ENCODE measurements at regions not wholly inside any gene's neighbourhood (a gene's known extent, or its start where the extent isn't known, plus 50 kb on each side); places are given as distances from the start of the nearest gene placed in this dataset.

- no peak overlapping the region for H3K27ac Mint-ChIP-seq
- intact Hi-C loops (cut with micrococcal nuclease): no loop called here
Measured at GRCh38 chr5:15170173-15170572, 298.6 kb upstream of the ANKH start.

GRCh38 chr5:15168358-15168757 lies 296.8 kb upstream of the ANKH start:
- intact Hi-C loops (cut with micrococcal nuclease): no loop called here

More at GRCh38 chr5:15170173-15170572, 298.6 kb upstream of the ANKH start:
- Mint-ChIP-seq H3K27me3 (ENCODE audit: insufficient read depth) (no peaks in the 10 kb centered on the region), H3K9me3 (peaks cover 17% of the 10 kb centered on the region), H3K4me3 (no peak overlapping the region), H3K36me3 (ENCODE audit: low read depth) (no peaks in the 10 kb centered on the region), H3K4me1 (ENCODE audit: low read depth) (no peaks in the 10 kb centered on the region)
- DNase-seq (ENCODE audit: low spot score): no peak

GRCh38 chr5:15160091-15160490 lies 288.5 kb upstream of the ANKH start:
- H3K9me3 Mint-ChIP-seq: peaks cover 17% of the 10 kb centered on the region
- H3K4me3 Mint-ChIP-seq: no peak overlapping the region
- H3K36me3 Mint-ChIP-seq (ENCODE audit: low read depth): no peaks in the 10 kb centered on the region
- H3K27me3 Mint-ChIP-seq (ENCODE audit: insufficient read depth): no peaks in the 10 kb centered on the region
- no peaks in the 10 kb centered on the region for H3K4me1 Mint-ChIP-seq (ENCODE audit: low read depth)
- H3K27ac Mint-ChIP-seq: no peak overlapping the region
- no peak for DNase-seq (ENCODE audit: low spot score)
- intact Hi-C loops (cut with micrococcal nuclease): no loop called here

More at GRCh38 chr5:15168358-15168757, 296.8 kb upstream of the ANKH start:
- no peaks in the 10 kb centered on the region for H3K36me3 Mint-ChIP-seq (ENCODE audit: low read depth)
- DNase-seq (ENCODE audit: low spot score): no peak
- no peak overlapping the region for H3K27ac Mint-ChIP-seq
- peaks cover 17% of the 10 kb centered on the region for H3K9me3 Mint-ChIP-seq
- H3K27me3 Mint-ChIP-seq (ENCODE audit: insufficient read depth): no peaks in the 10 kb centered on the region
- no peak overlapping the region for H3K4me3 Mint-ChIP-seq
- H3K4me1 Mint-ChIP-seq (ENCODE audit: low read depth): no peaks in the 10 kb centered on the region

GRCh38 chr5:15159606-15160005 lies 288.0 kb upstream of the ANKH start:
- Mint-ChIP-seq H3K36me3 (ENCODE audit: low read depth) (no peaks in the 10 kb centered on the region), H3K4me3 (no peak overlapping the region), H3K4me1 (ENCODE audit: low read depth) (no peaks in the 10 kb centered on the region), H3K27ac (no peak overlapping the region), H3K9me3 (peaks cover 18% of the 10 kb centered on the region), H3K27me3 (ENCODE audit: insufficient read depth) (no peaks in the 10 kb centered on the region)
- DNase-seq (ENCODE audit: low spot score): no peak
- intact Hi-C loops (cut with micrococcal nuclease): no loop called here

- no peaks in the 10 kb centered on the region for H3K36me3 Mint-ChIP-seq (ENCODE audit: low read depth)
- no peak overlapping the region for H3K4me3 Mint-ChIP-seq
- peaks cover 1% of the 10 kb centered on the region for H3K27me3 Mint-ChIP-seq (ENCODE audit: insufficient read depth)
- intact Hi-C loops (cut with micrococcal nuclease): no loop called here
- H3K27ac Mint-ChIP-seq: no peak overlapping the region
- H3K4me1 Mint-ChIP-seq (ENCODE audit: low read depth): no peaks in the 10 kb centered on the region
- peaks cover 3% of the 10 kb centered on the region for H3K9me3 Mint-ChIP-seq
- no peak for DNase-seq (ENCODE audit: low spot score)
Measured at GRCh38 chr5:15142458-15142857, 270.9 kb upstream of the ANKH start.

- no peak overlapping the region for H3K4me3 Mint-ChIP-seq
- no peak for DNase-seq (ENCODE audit: low spot score)
- intact Hi-C loops (cut with micrococcal nuclease): no loop called here
- peaks cover 21% of the 10 kb centered on the region for H3K9me3 Mint-ChIP-seq
- H3K4me1 Mint-ChIP-seq (ENCODE audit: low read depth): no peaks in the 10 kb centered on the region
- no peaks in the 10 kb centered on the region for H3K27me3 Mint-ChIP-seq (ENCODE audit: insufficient read depth)
- no peaks in the 10 kb centered on the region for H3K36me3 Mint-ChIP-seq (ENCODE audit: low read depth)
- H3K27ac Mint-ChIP-seq: no peak overlapping the region
Measured at GRCh38 chr5:15137414-15137813, 265.8 kb upstream of the ANKH start.

- intact Hi-C loops (cut with micrococcal nuclease): no loop called here
- Mint-ChIP-seq H3K9me3 (peaks cover 18% of the 10 kb centered on the region), H3K4me3 (no peak overlapping the region), H3K27me3 (ENCODE audit: insufficient read depth) (no peaks in the 10 kb centered on the region), H3K27ac (no peak overlapping the region), H3K4me1 (ENCODE audit: low read depth) (no peaks in the 10 kb centered on the region), H3K36me3 (ENCODE audit: low read depth) (no peaks in the 10 kb centered on the region)
- DNase-seq (ENCODE audit: low spot score): no peak
Measured at GRCh38 chr5:15135661-15136060, 264.1 kb upstream of the ANKH start.

- no peak for DNase-seq (ENCODE audit: low spot score)
- H3K27me3 Mint-ChIP-seq (ENCODE audit: insufficient read depth): no peaks in the 10 kb centered on the region
- H3K27ac Mint-ChIP-seq: no peak overlapping the region
- H3K4me3 Mint-ChIP-seq: no peak overlapping the region
- no peaks in the 10 kb centered on the region for H3K36me3 Mint-ChIP-seq (ENCODE audit: low read depth)
- peaks cover 24% of the 10 kb centered on the region for H3K9me3 Mint-ChIP-seq
- intact Hi-C loops (cut with micrococcal nuclease): no loop called here
- H3K4me1 Mint-ChIP-seq (ENCODE audit: low read depth): no peaks in the 10 kb centered on the region
Measured at GRCh38 chr5:15133456-15133965, 261.9 kb upstream of the ANKH start.

GRCh38 chr5:15132816-15133405 lies 261.3 kb upstream of the ANKH start:
- Mint-ChIP-seq H3K36me3 (ENCODE audit: low read depth) (no peaks in the 10 kb centered on the region), H3K4me1 (ENCODE audit: low read depth) (no peaks in the 10 kb centered on the region), H3K4me3 (no peak overlapping the region), H3K27ac (no peak overlapping the region), H3K27me3 (ENCODE audit: insufficient read depth) (no peaks in the 10 kb centered on the region), H3K9me3 (peaks cover 24% of the 10 kb centered on the region)
- intact Hi-C loops (cut with micrococcal nuclease): no loop called here
- no peak for DNase-seq (ENCODE audit: low spot score)

- Mint-ChIP-seq H3K9me3 (peaks cover 24% of the 10 kb centered on the region), H3K27ac (no peak overlapping the region), H3K4me1 (ENCODE audit: low read depth) (no peaks in the 10 kb centered on the region), H3K36me3 (ENCODE audit: low read depth) (no peaks in the 10 kb centered on the region), H3K4me3 (no peak overlapping the region), H3K27me3 (ENCODE audit: insufficient read depth) (no peaks in the 10 kb centered on the region)
- intact Hi-C loops (cut with micrococcal nuclease): no loop called here
- no peak for DNase-seq (ENCODE audit: low spot score)
Measured at GRCh38 chr5:15131909-15132308, 260.3 kb upstream of the ANKH start.

GRCh38 chr5:15124871-15125568 lies 253.4 kb upstream of the ANKH start:
- H3K4me1 Mint-ChIP-seq (ENCODE audit: low read depth): no peaks in the 10 kb centered on the region
- H3K36me3 Mint-ChIP-seq (ENCODE audit: low read depth): no peaks in the 10 kb centered on the region
- H3K27me3 Mint-ChIP-seq (ENCODE audit: insufficient read depth): no peaks in the 10 kb centered on the region
- intact Hi-C loops (cut with micrococcal nuclease): no loop called here
- H3K27ac Mint-ChIP-seq: no peak overlapping the region
- no peak for DNase-seq (ENCODE audit: low spot score)
- no peak overlapping the region for H3K4me3 Mint-ChIP-seq
- H3K9me3 Mint-ChIP-seq: peaks cover 16% of the 10 kb centered on the region

GRCh38 chr5:15124461-15124860 lies 252.9 kb upstream of the ANKH start:
- Mint-ChIP-seq H3K27ac (no peak overlapping the region), H3K4me3 (no peak overlapping the region), H3K36me3 (ENCODE audit: low read depth) (no peaks in the 10 kb centered on the region), H3K27me3 (ENCODE audit: insufficient read depth) (no peaks in the 10 kb centered on the region), H3K9me3 (peaks cover 12% of the 10 kb centered on the region), H3K4me1 (ENCODE audit: low read depth) (no peaks in the 10 kb centered on the region)
- intact Hi-C loops (cut with micrococcal nuclease): no loop called here
- no peak for DNase-seq (ENCODE audit: low spot score)

GRCh38 chr5:15117688-15118087 lies 246.1 kb upstream of the ANKH start:
- Mint-ChIP-seq H3K27me3 (ENCODE audit: insufficient read depth) (no peaks in the 10 kb centered on the region), H3K4me1 (ENCODE audit: low read depth) (no peaks in the 10 kb centered on the region)
- intact Hi-C loops (cut with micrococcal nuclease): no loop called here

More at GRCh38 chr5:15117688-15118087, 246.1 kb upstream of the ANKH start:
- Mint-ChIP-seq H3K4me3 (no peak overlapping the region), H3K27ac (no peak overlapping the region), H3K9me3 (peaks cover 10% of the 10 kb centered on the region), H3K36me3 (ENCODE audit: low read depth) (no peaks in the 10 kb centered on the region)
- no peak for DNase-seq (ENCODE audit: low spot score)
